NCI-H524 (cell line): ENCODE measurements at regions not wholly inside any gene's neighbourhood (a gene's known extent, or its start where the extent isn't known, plus 50 kb on each side); places are given as distances from the start of the nearest gene placed in this dataset.

Experiments
- DNase-seq, 2 experiments: peaks; one replicate each; lab custom pipeline; 2025; lab: John Stamatoyannopoulos, UW

- DNase-seq: no peak
Observed at GRCh38 chr11:98836156-98836555, 184.6 kb upstream of the CNTN5 start.

GRCh38 chr11:98842187-98842586 is 178.6 kb upstream of the CNTN5 start:
- no peak for DNase-seq

- DNase-seq: no peak
Observed at GRCh38 chr11:98862169-98862568, 158.6 kb upstream of the CNTN5 start.

GRCh38 chr11:98871690-98872089 is 149.1 kb upstream of the CNTN5 start:
- DNase-seq: no peak

- DNase-seq: no peak
Observed at GRCh38 chr11:98874050-98874449, 146.7 kb upstream of the CNTN5 start.

GRCh38 chr11:98895936-98896335 is 124.8 kb upstream of the CNTN5 start:
- DNase-seq: no peak

- DNase-seq: peak; percentile 87 to 96
Observed at GRCh38 chr11:98940913-98941312, 79.8 kb upstream of the CNTN5 start.

- no peak for DNase-seq
Observed at GRCh38 chr11:98944461-98944860, 76.3 kb upstream of the CNTN5 start.

- no peak for DNase-seq
Observed at GRCh38 chr11:98952107-98952506, 68.6 kb upstream of the CNTN5 start.

GRCh38 chr11:98955551-98955950 is 65.2 kb upstream of the CNTN5 start:
- DNase-seq: no peak

- no peak for DNase-seq
Observed at GRCh38 chr11:98964146-98964545, 56.6 kb upstream of the CNTN5 start.

GRCh38 chr11:98965358-98965757 is 55.4 kb upstream of the CNTN5 start:
- DNase-seq: no peak

- DNase-seq: no peak
Observed at GRCh38 chr11:98965775-98966174, 55.0 kb upstream of the CNTN5 start.

- DNase-seq: no peak
Observed at GRCh38 chr11:98967005-98967404, 53.7 kb upstream of the CNTN5 start.
